Psoas muscle (tissue), 7 donors: ENCODE measurements at regions not wholly inside any gene's neighbourhood (a gene's known extent, or its start where the extent isn't known, plus 50 kb on each side); places are given as distances from the start of the nearest gene placed in this dataset.

Experiments used
- ATAC-seq, 4 donors: fragments of 200-7000 bp; cut with Tn5 transposase; one replicate each; pipeline ENCODE4 v1.9.1; 2020; ENCODE audit warnings: moderate library complexity in 3 of 4, mild to moderate bottlenecking in 2 of 4
- DNase-seq, 2 donors: peaks; one replicate each; pipeline ENCODE4 v3.0.0-alpha.2; 2020
- H3K27ac ChIP-seq: fragments of 200-600 bp; one replicate; pipeline ENCODE4 v1.8.0; 2022
- H3K27me3 ChIP-seq, 3 donors: fragments of 200-600 bp in 1 of 3; one replicate each; pipeline versions ENCODE4 v1.6.1 to v1.8.0; 2013 to 2022; ENCODE audit warnings: low read length in 2 of 3, mild to moderate bottlenecking in 2 of 3, moderate library complexity in 1 of 3; ENCODE audit not compliant: insufficient read depth in 3 of 3
- H3K36me3 ChIP-seq, 2 donors: fragments of 200-600 bp in 1 of 2; one replicate each; pipeline versions ENCODE4 v1.6.1 to v1.8.0; 2013 to 2022; ENCODE audit warnings: low read depth in 1 of 2, mild to moderate bottlenecking in 1 of 2, moderate library complexity in 1 of 2; ENCODE audit not compliant: insufficient read depth in 1 of 2
- H3K4me1 ChIP-seq: fragments of 200-600 bp; one replicate; pipeline ENCODE4 v1.8.0; 2022
- H3K4me3 ChIP-seq: fragments of 200-600 bp; one replicate; pipeline ENCODE4 v1.8.0; 2022; ENCODE audit warnings: mild to moderate bottlenecking
- H3K9me3 ChIP-seq: fragments of 200-600 bp; one replicate; pipeline ENCODE4 v1.8.0; 2022
- CTCF ChIP-seq: fragments of 200-600 bp; IDR thresholded peaks from one replicate; pipeline ENCODE4 v1.8.0; 2022; ENCODE audit warnings: antibody characterized with exemption
- WGBS, 3 donors: extraction: QIAGEN DNeasy Blood & Tissue Kit; methylation state at CpG; one replicate each; pipeline versions ENCODE4 v1.1.6 to v1.1.7; 2013; 5-methylcytosine and 5-hydroxymethylcytosine counted together
- intact Hi-C, 2 donors: fragments of 100-400 bp; cut with DNase I; formaldehyde crosslinking; loops; one replicate each; pipeline versions ENCODE4 v1.11.0 to v1.14.2; 2022
- donor health status: healthy with polysubstance abuse.
- donor health status: DM: no; HTN: no; CAD: no; lungs with moderate emphysema.
- donor health status: Bipolar disorder and iron deficiency.
- donor health status: healthy.
- donor health status: DM: yes; HTN: yes; CAD: no.
- donor health status: DM: no; HTN: no; CAD: no.
- donor health status: DM: yes; HTN: yes; CAD: no.

- ATAC-seq (no peak), DNase-seq (no peak)
- Histone ChIP-seq H3K27ac (no peak overlapping the region), H3K4me1 (no peaks in the 10 kb centered on the region), H3K27me3 (no peaks in the 10 kb centered on the region), H3K4me3 (no peak overlapping the region), H3K36me3 (no peaks in the 10 kb centered on the region), H3K9me3 (no peaks in the 10 kb centered on the region)
- intact Hi-C loops = no loop called here
- no peak for TF ChIP-seq CTCF
Measured at GRCh38 chr1:221625026-221625425, 116.9 kb downstream of the DUSP10 start.

- intact Hi-C loops = no loop called here
- Histone ChIP-seq H3K9me3 (no peaks in the 10 kb centered on the region), H3K4me3 (no peak overlapping the region), H3K27me3 (no peaks in the 10 kb centered on the region), H3K27ac (no peak overlapping the region), H3K36me3 (no peaks in the 10 kb centered on the region), H3K4me1 (no peaks in the 10 kb centered on the region)
- no peak for ATAC-seq
- WGBS, 3 donors = 85 to 96% (median 94%) methylated on average over 1 of the region's 1 CpG
- TF ChIP-seq CTCF = no peak
- DNase-seq = no peak
Measured at GRCh38 chr1:221626041-221626440, 115.8 kb downstream of the DUSP10 start.

GRCh38 chr1:221630236-221630635 lies 111.7 kb downstream of the DUSP10 start:
- intact Hi-C loops = no loop called here
- H3K4me3 ChIP-seq = no peak overlapping the region
- DNase-seq (no peak), ATAC-seq (no peak)
- H3K27me3 ChIP-seq = no peaks in the 10 kb centered on the region
- no peak for TF ChIP-seq CTCF
- no peaks in the 10 kb centered on the region for H3K36me3 ChIP-seq
- H3K27ac ChIP-seq = no peak overlapping the region
- no peaks in the 10 kb centered on the region for H3K9me3 ChIP-seq
- H3K4me1 ChIP-seq = no peaks in the 10 kb centered on the region

- Histone ChIP-seq H3K9me3 (no peaks in the 10 kb centered on the region), H3K27me3 (no peaks in the 10 kb centered on the region), H3K4me3 (no peak overlapping the region), H3K36me3 (no peaks in the 10 kb centered on the region), H3K4me1 (no peaks in the 10 kb centered on the region), H3K27ac (no peak overlapping the region)
- DNase-seq (no peak), ATAC-seq (no peak)
- intact Hi-C loops = no loop called here
- TF ChIP-seq CTCF = no peak
Measured at GRCh38 chr1:221631556-221631955, 110.3 kb downstream of the DUSP10 start.

- Histone ChIP-seq H3K4me1 (no peaks in the 10 kb centered on the region), H3K27ac (no peak overlapping the region), H3K4me3 (no peak overlapping the region), H3K9me3 (no peaks in the 10 kb centered on the region), H3K36me3 (no peaks in the 10 kb centered on the region), H3K27me3 (no peaks in the 10 kb centered on the region)
- 74 to 77% (median 76%) methylated on average over 4 of the region's 4 CpGs for WGBS, 3 donors
- no peak for ATAC-seq
- intact Hi-C loops = no loop called here
- no peak for DNase-seq
- TF ChIP-seq CTCF = no peak
Measured at GRCh38 chr1:221632072-221632471, 109.8 kb downstream of the DUSP10 start.
